NCI-H146 (cell line): ENCODE measurements at regions not wholly inside any gene's neighbourhood (a gene's known extent, or its start where the extent isn't known, plus 50 kb on each side); places are given as distances from the start of the nearest gene placed in this dataset.
"Not testable (repeated sequence)": the region's sequence is repeated elsewhere in the genome, so short reads cannot be mapped to it uniquely, and the experiment has no call there.

Source experiments
- DNase-seq: peaks from one replicate; lab custom pipeline; 2025; lab: John Stamatoyannopoulos, UW

GRCh38 chr5:94102849-94103248, 361.4 kb upstream of the POU5F2 start:
- peak; percentile 51 for DNase-seq

GRCh38 chr5:94097384-94097783, 356.0 kb upstream of the POU5F2 start:
- DNase-seq: not testable (repeated sequence)

GRCh38 chr5:94094793-94095441, 353.5 kb upstream of the POU5F2 start:
- DNase-seq: no peak

GRCh38 chr5:94093300-94093699, 351.9 kb upstream of the POU5F2 start:
- no peak for DNase-seq

GRCh38 chr5:94086635-94087034, 345.2 kb upstream of the POU5F2 start:
- not testable (repeated sequence) for DNase-seq

- no peak for DNase-seq
These were observed 344.8 kb upstream of the POU5F2 start for GRCh38 chr5:94086194-94086593.

- peak; percentile 29 for DNase-seq
These were observed 341.0 kb upstream of the POU5F2 start for GRCh38 chr5:94082405-94082804.

GRCh38 chr5:94081088-94081487, 339.7 kb upstream of the POU5F2 start:
- DNase-seq: no peak

- DNase-seq: no peak
These were observed 339.0 kb upstream of the POU5F2 start for GRCh38 chr5:94080390-94080789.

GRCh38 chr5:94072116-94072515, 330.7 kb upstream of the POU5F2 start:
- no peak for DNase-seq

- no peak for DNase-seq
These were observed 325.2 kb upstream of the POU5F2 start for GRCh38 chr5:94066437-94067207.

- DNase-seq: no peak
These were observed 322.6 kb upstream of the POU5F2 start for GRCh38 chr5:94064025-94064424.

- peak; percentile 64 for DNase-seq
These were observed 316.3 kb upstream of the POU5F2 start for GRCh38 chr5:94057655-94058054.

- no peak for DNase-seq
These were observed 315.8 kb upstream of the POU5F2 start for GRCh38 chr5:94057217-94057616.

- DNase-seq: not testable (repeated sequence)
These were observed 308.0 kb upstream of the POU5F2 start for GRCh38 chr5:94049307-94049922.

GRCh38 chr5:94045839-94046782, 304.7 kb upstream of the POU5F2 start:
- DNase-seq: no peak

GRCh38 chr5:94043311-94043710, 301.9 kb upstream of the POU5F2 start:
- DNase-seq: no peak

GRCh38 chr5:94040591-94041148, 299.3 kb upstream of the POU5F2 start:
- no peak for DNase-seq

GRCh38 chr5:94039101-94039500, 297.7 kb upstream of the POU5F2 start:
- no peak for DNase-seq

- DNase-seq: no peak
These were observed 290.2 kb upstream of the POU5F2 start for GRCh38 chr5:94031631-94032030.

- no peak for DNase-seq
These were observed 286.6 kb upstream of the POU5F2 start for GRCh38 chr5:94028001-94028400.

GRCh38 chr5:94027145-94027544, 285.7 kb upstream of the POU5F2 start:
- DNase-seq: no peak
